ENCODE measurements at regions not wholly inside any gene's neighbourhood (a gene's known extent, or its start where the extent isn't known, plus 50 kb on each side); places are given as distances from the start of the nearest gene placed in this dataset.

DNA sequence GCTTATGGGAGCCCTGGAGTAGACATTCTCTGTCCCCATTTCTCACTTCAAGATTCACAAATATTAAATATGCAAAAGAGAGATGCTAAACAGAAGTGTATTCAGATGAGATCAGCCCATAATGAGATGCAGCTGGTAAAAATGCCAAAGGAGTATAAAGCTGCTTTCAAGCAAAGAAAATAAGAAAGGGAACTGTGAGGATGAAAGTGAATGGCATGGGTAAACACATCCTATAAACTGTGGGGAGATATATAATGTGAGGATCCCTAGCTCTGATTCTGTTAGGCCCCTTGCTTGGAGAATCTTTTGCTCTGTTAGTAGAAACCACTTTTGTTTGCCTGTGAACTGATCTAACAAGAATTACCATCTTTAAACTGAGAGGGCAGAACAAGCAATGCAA lies 396.6 kb downstream of the SOX2 start:
- TF ChIP-seq POLR2A (IDR thresholded peaks at IDR 0.05) = no peak
- TF ChIP-seq, protein P1, sequence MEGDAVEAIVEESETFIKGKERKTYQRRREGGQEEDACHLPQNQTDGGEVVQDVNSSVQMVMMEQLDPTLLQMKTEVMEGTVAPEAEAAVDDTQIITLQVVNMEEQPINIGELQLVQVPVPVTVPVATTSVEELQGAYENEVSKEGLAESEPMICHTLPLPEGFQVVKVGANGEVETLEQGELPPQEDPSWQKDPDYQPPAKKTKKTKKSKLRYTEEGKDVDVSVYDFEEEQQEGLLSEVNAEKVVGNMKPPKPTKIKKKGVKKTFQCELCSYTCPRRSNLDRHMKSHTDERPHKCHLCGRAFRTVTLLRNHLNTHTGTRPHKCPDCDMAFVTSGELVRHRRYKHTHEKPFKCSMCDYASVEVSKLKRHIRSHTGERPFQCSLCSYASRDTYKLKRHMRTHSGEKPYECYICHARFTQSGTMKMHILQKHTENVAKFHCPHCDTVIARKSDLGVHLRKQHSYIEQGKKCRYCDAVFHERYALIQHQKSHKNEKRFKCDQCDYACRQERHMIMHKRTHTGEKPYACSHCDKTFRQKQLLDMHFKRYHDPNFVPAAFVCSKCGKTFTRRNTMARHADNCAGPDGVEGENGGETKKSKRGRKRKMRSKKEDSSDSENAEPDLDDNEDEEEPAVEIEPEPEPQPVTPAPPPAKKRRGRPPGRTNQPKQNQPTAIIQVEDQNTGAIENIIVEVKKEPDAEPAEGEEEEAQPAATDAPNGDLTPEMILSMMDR (IDR thresholded peaks at IDR 0.05) = no peak

Data from uterus (tissue), 2 donors.